Transverse colon (tissue), 4 donors: ENCODE measurements at regions not wholly inside any gene's neighbourhood (a gene's known extent, or its start where the extent isn't known, plus 50 kb on each side); places are given as distances from the start of the nearest gene placed in this dataset.

Experiments used
- POLR2A ChIP-seq: fragments of 450-650 bp; IDR thresholded peaks from one replicate; pipeline ENCODE4 v1.6.1; 2016; ENCODE audit warnings: antibody characterized with exemption, mild to moderate bottlenecking, moderate library complexity
- POLR2AphosphoS5 ChIP-seq, 3 donors: sonication (generic); formaldehyde crosslinking; IDR thresholded peaks; one replicate each; pipeline ENCODE4 v1.6.1; 2016; ENCODE audit warnings: antibody characterized with exemption in 3 of 3
- TF ChIP-seq, protein P1 (sequence below), 5 experiments: fragments of 200-600 bp in 3 of 5; fragments of 450-650 bp in 2 of 5; sonication (generic) in 3 of 5; IDR thresholded peaks; 1 replicate in 2 of 5; 2 replicates in 3 of 5; pipeline ENCODE4 v1.5.1; 2016 to 2017; ENCODE audit warnings: antibody characterized with exemption in 5 of 5, inconsistent platforms in 3 of 5, mild to moderate bottlenecking in 2 of 5, moderate library complexity in 1 of 5

DNA sequence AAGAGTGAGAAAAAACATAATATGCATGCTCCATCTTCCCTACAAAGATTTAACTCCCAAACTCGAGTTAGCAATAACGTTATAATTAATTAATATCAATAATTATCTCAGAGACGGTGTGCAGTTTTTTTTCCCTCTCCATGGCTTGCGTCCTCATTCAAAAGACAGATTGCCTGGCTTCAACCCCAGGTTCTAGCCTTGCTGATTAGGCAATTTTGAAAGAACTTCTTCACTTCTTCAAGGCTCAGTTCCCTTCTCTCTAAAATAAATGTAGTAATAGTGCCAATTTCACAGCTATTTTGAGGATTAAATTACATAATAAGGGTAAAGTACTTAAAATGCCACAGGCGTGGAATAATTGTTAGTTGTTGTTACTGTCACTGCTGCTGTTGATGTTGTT lies 876.1 kb upstream of the GBE1 start:
- no peak for TF ChIP-seq POLR2A
- TF ChIP-seq, protein P1, sequence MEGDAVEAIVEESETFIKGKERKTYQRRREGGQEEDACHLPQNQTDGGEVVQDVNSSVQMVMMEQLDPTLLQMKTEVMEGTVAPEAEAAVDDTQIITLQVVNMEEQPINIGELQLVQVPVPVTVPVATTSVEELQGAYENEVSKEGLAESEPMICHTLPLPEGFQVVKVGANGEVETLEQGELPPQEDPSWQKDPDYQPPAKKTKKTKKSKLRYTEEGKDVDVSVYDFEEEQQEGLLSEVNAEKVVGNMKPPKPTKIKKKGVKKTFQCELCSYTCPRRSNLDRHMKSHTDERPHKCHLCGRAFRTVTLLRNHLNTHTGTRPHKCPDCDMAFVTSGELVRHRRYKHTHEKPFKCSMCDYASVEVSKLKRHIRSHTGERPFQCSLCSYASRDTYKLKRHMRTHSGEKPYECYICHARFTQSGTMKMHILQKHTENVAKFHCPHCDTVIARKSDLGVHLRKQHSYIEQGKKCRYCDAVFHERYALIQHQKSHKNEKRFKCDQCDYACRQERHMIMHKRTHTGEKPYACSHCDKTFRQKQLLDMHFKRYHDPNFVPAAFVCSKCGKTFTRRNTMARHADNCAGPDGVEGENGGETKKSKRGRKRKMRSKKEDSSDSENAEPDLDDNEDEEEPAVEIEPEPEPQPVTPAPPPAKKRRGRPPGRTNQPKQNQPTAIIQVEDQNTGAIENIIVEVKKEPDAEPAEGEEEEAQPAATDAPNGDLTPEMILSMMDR (IDR thresholded peaks at IDR 0.05) = no peak
- no peak for TF ChIP-seq POLR2AphosphoS5 (IDR thresholded peaks at IDR 0.05)
